Loucy (cell line): ENCODE measurements at regions not wholly inside any gene's neighbourhood (a gene's known extent, or its start where the extent isn't known, plus 50 kb on each side); places are given as distances from the start of the nearest gene placed in this dataset.

ENCODE experiments used
- EZH2phosphoT487 ChIP-seq: fragments of 200-600 bp; IDR thresholded peaks from 2 replicates; pipeline ENCODE4 v1.6.1; 2018; ENCODE audit warnings: antibody characterized with exemption, mild to moderate bottlenecking, moderate library complexity, borderline replicate concordance
- TF ChIP-seq, protein P1 (sequence below): fragments of 200-600 bp; sonication (generic); conservative IDR thresholded peaks from 2 replicates; pipeline ENCODE4 v1.5.1; 2014; ENCODE audit warnings: mild to moderate bottlenecking, antibody characterized with exemption, low read length

DNA sequence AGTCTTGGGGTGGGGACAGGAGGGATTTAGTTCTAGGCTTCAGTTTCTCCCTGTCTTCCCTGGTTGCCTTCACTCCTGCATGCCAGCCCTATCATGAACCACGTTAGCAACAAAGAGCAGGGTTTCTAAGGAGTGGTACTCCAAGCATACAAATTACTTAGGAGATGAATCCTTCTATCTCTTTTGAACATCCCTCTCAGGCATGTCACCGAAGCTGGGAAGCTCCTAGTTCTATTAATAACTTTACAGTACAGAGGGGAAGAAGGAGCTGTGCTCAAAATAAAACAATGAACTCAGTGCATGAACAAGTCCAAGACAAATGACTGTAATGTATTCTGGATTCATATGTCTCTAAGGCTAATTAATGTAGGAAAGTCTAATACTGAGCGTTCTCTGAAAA is 450.6 kb upstream of the RASGEF1B start:
- TF ChIP-seq, protein P1, sequence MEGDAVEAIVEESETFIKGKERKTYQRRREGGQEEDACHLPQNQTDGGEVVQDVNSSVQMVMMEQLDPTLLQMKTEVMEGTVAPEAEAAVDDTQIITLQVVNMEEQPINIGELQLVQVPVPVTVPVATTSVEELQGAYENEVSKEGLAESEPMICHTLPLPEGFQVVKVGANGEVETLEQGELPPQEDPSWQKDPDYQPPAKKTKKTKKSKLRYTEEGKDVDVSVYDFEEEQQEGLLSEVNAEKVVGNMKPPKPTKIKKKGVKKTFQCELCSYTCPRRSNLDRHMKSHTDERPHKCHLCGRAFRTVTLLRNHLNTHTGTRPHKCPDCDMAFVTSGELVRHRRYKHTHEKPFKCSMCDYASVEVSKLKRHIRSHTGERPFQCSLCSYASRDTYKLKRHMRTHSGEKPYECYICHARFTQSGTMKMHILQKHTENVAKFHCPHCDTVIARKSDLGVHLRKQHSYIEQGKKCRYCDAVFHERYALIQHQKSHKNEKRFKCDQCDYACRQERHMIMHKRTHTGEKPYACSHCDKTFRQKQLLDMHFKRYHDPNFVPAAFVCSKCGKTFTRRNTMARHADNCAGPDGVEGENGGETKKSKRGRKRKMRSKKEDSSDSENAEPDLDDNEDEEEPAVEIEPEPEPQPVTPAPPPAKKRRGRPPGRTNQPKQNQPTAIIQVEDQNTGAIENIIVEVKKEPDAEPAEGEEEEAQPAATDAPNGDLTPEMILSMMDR: no peak
- no peak for TF ChIP-seq EZH2phosphoT487
